GM21717 (cell line): ENCODE measurements at regions not wholly inside any gene's neighbourhood (a gene's known extent, or its start where the extent isn't known, plus 50 kb on each side); places are given as distances from the start of the nearest gene placed in this dataset.

Source experiments
- ATAC-seq: cut with Tn5 transposase; IDR thresholded peaks from one replicate; pipeline ENCODE4 v1.9.1; 2021; ENCODE audit warnings: mild to moderate bottlenecking, moderate library complexity; ENCODE audit not compliant: unreplicated experiment

GRCh38 chr14:101506211-101506925, 54.9 kb upstream of the DIO3 start:
- ATAC-seq, result no peak

GRCh38 chr14:101506926-101507835, 54.1 kb upstream of the DIO3 start:
- no peak for ATAC-seq

- no peak for ATAC-seq
Observed at GRCh38 chr14:101507836-101508150, 53.5 kb upstream of the DIO3 start.

GRCh38 chr14:101508196-101508947, 52.9 kb upstream of the DIO3 start:
- ATAC-seq, result no peak

GRCh38 chr14:101508948-101509729, 52.2 kb upstream of the DIO3 start:
- no peak for ATAC-seq

GRCh38 chr14:101509730-101510371, 51.4 kb upstream of the DIO3 start:
- ATAC-seq, result no peak

GRCh38 chr14:101511199-101511598, 50.1 kb upstream of the DIO3 start:
- ATAC-seq, result no peak
